ENCODE measurements at regions not wholly inside any gene's neighbourhood (a gene's known extent, or its start where the extent isn't known, plus 50 kb on each side); places are given as distances from the start of the nearest gene placed in this dataset.

- Mint-ChIP-seq H3K4me3 (no peak overlapping the region), H3K9me3 (no peaks in the 10 kb centered on the region), H3K4me1 (peaks cover 74% of the 10 kb centered on the region)
Observed at GRCh38 chr21:33974513-33975468, 59.2 kb upstream of the ATP5PO start.

GRCh38 chr21:33973268-33973667 lies 57.7 kb upstream of the ATP5PO start:
- no peak for DNase-seq (ENCODE audit: low spot score in 2 of 2, unreplicated experiment in 2 of 2)
- H3K4me3 Mint-ChIP-seq, result no peak overlapping the region

More at GRCh38 chr21:33974513-33975468, 59.2 kb upstream of the ATP5PO start:
- TF ChIP-seq CTCF (IDR thresholded peaks at IDR 0.05; ENCODE audit: unreplicated experiment), result no peak
- DNase-seq (ENCODE audit: low spot score in 2 of 2, unreplicated experiment in 2 of 2), result no peak
- peak overlapping the region; percentile 99 for H3K27ac Mint-ChIP-seq
- H3K36me3 Mint-ChIP-seq, result no peaks in the 10 kb centered on the region
- H3K27me3 Mint-ChIP-seq (ENCODE audit: low read depth), result no peaks in the 10 kb centered on the region

GRCh38 chr21:33972539-33972938 lies 56.9 kb upstream of the ATP5PO start:
- Mint-ChIP-seq H3K27ac (peak overlapping the region; percentile 82), H3K4me1 (peaks cover 84% of the 10 kb centered on the region), H3K27me3 (ENCODE audit: low read depth) (no peaks in the 10 kb centered on the region), H3K4me3 (no peak overlapping the region), H3K36me3 (no peaks in the 10 kb centered on the region), H3K9me3 (no peaks in the 10 kb centered on the region)
- TF ChIP-seq CTCF (IDR thresholded peaks at IDR 0.05; ENCODE audit: unreplicated experiment), result no peak
- DNase-seq (ENCODE audit: low spot score in 2 of 2, unreplicated experiment in 2 of 2), result no peak

More at GRCh38 chr21:33973268-33973667, 57.7 kb upstream of the ATP5PO start:
- Mint-ChIP-seq H3K27ac (peak overlapping the region; percentile 88), H3K27me3 (ENCODE audit: low read depth) (no peaks in the 10 kb centered on the region), H3K9me3 (no peaks in the 10 kb centered on the region), H3K36me3 (no peaks in the 10 kb centered on the region), H3K4me1 (peaks cover 84% of the 10 kb centered on the region)
- TF ChIP-seq CTCF (IDR thresholded peaks at IDR 0.05; ENCODE audit: unreplicated experiment), result no peak

GRCh38 chr21:33971492-33972013 lies 55.9 kb upstream of the ATP5PO start:
- no peaks in the 10 kb centered on the region for H3K9me3 Mint-ChIP-seq
- H3K4me3 Mint-ChIP-seq, result no peak overlapping the region
- no peaks in the 10 kb centered on the region for H3K27me3 Mint-ChIP-seq (ENCODE audit: low read depth)
- no peak for DNase-seq (ENCODE audit: low spot score in 2 of 2, unreplicated experiment in 2 of 2)
- no peak for TF ChIP-seq CTCF (IDR thresholded peaks at IDR 0.05; ENCODE audit: unreplicated experiment)
- peak overlapping the region; percentile 82 for H3K27ac Mint-ChIP-seq
- H3K4me1 Mint-ChIP-seq, result peaks cover 84% of the 10 kb centered on the region
- no peaks in the 10 kb centered on the region for H3K36me3 Mint-ChIP-seq

GRCh38 chr21:33969581-33969980 lies 54.0 kb upstream of the ATP5PO start:
- Mint-ChIP-seq H3K4me1 (peaks cover 75% of the 10 kb centered on the region), H3K4me3 (no peak overlapping the region), H3K27me3 (ENCODE audit: low read depth) (no peaks in the 10 kb centered on the region), H3K27ac (peak overlapping the region; percentile 96), H3K36me3 (no peaks in the 10 kb centered on the region), H3K9me3 (no peaks in the 10 kb centered on the region)
- DNase-seq (ENCODE audit: low spot score in 2 of 2, unreplicated experiment in 2 of 2), result no peak
- no peak for TF ChIP-seq CTCF (IDR thresholded peaks at IDR 0.05; ENCODE audit: unreplicated experiment)

Measured in mesothelial cell of epicardium (in vitro differentiated cells).